ENCODE measurements at regions not wholly inside any gene's neighbourhood (a gene's known extent, or its start where the extent isn't known, plus 50 kb on each side); places are given as distances from the start of the nearest gene placed in this dataset.
"Not testable (repeated sequence)": the region's sequence is repeated elsewhere in the genome, so short reads cannot be mapped to it uniquely, and the experiment has no call there.

- DNase-seq (ENCODE audit: low read depth) = no peak
Observed at GRCh38 chr7:4437916-4438315, 244.2 kb upstream of the FOXK1 start.

- no peak for DNase-seq (ENCODE audit: low read depth)
Observed at GRCh38 chr7:4438723-4439245, 243.3 kb upstream of the FOXK1 start.

GRCh38 chr7:4439444-4439843, 242.7 kb upstream of the FOXK1 start:
- no peak for DNase-seq (ENCODE audit: low read depth)

- no peak for DNase-seq (ENCODE audit: low read depth)
Observed at GRCh38 chr7:4444106-4444505, 238.0 kb upstream of the FOXK1 start.

- DNase-seq (ENCODE audit: low read depth) = no peak
Observed at GRCh38 chr7:4445777-4446176, 236.3 kb upstream of the FOXK1 start.

- no peak for DNase-seq (ENCODE audit: low read depth)
Observed at GRCh38 chr7:4449263-4449662, 232.8 kb upstream of the FOXK1 start.

GRCh38 chr7:4450483-4450882, 231.6 kb upstream of the FOXK1 start:
- DNase-seq (ENCODE audit: low read depth) = no peak

- DNase-seq (ENCODE audit: low read depth) = no peak
Observed at GRCh38 chr7:4460597-4460996, 221.5 kb upstream of the FOXK1 start.

GRCh38 chr7:4461531-4461930, 220.6 kb upstream of the FOXK1 start:
- no peak for DNase-seq (ENCODE audit: low read depth)

- no peak for DNase-seq (ENCODE audit: low read depth)
Observed at GRCh38 chr7:4468320-4469102, 213.6 kb upstream of the FOXK1 start.

- DNase-seq (ENCODE audit: low read depth) = no peak
Observed at GRCh38 chr7:4470246-4470645, 211.8 kb upstream of the FOXK1 start.

GRCh38 chr7:4472728-4473127, 209.4 kb upstream of the FOXK1 start:
- no peak for DNase-seq (ENCODE audit: low read depth)

- DNase-seq (ENCODE audit: low read depth) = peak; percentile 1
Observed at GRCh38 chr7:4479367-4480039, 202.6 kb upstream of the FOXK1 start.

- not testable (repeated sequence) for DNase-seq (ENCODE audit: low read depth)
Observed at GRCh38 chr7:4480131-4480530, 202.0 kb upstream of the FOXK1 start.

GRCh38 chr7:4483851-4484250, 198.2 kb upstream of the FOXK1 start:
- no peak for DNase-seq (ENCODE audit: low read depth)

GRCh38 chr7:4484545-4484944, 197.6 kb upstream of the FOXK1 start:
- no peak for DNase-seq (ENCODE audit: low read depth)

- DNase-seq (ENCODE audit: low read depth) = no peak
Observed at GRCh38 chr7:4486907-4487306, 195.2 kb upstream of the FOXK1 start.

GRCh38 chr7:4496911-4497310, 185.2 kb upstream of the FOXK1 start:
- DNase-seq (ENCODE audit: low read depth) = not testable (repeated sequence)

- no peak for DNase-seq (ENCODE audit: low read depth)
Observed at GRCh38 chr7:4500812-4501211, 181.3 kb upstream of the FOXK1 start.

GRCh38 chr7:4507886-4508285, 174.2 kb upstream of the FOXK1 start:
- not testable (repeated sequence) for DNase-seq (ENCODE audit: low read depth)

GRCh38 chr7:4513450-4513849, 168.6 kb upstream of the FOXK1 start:
- no peak for DNase-seq (ENCODE audit: low read depth)

- no peak for DNase-seq (ENCODE audit: low read depth)
Observed at GRCh38 chr7:4519819-4520520, 162.1 kb upstream of the FOXK1 start.

GRCh38 chr7:4523219-4523618, 158.9 kb upstream of the FOXK1 start:
- DNase-seq (ENCODE audit: low read depth) = no peak
